GDM1 (cell line): ENCODE measurements at regions not wholly inside any gene's neighbourhood (a gene's known extent, or its start where the extent isn't known, plus 50 kb on each side); places are given as distances from the start of the nearest gene placed in this dataset.

Source experiments
- DNase-seq: peaks from one replicate; lab custom pipeline; 2025; lab: John Stamatoyannopoulos, UW

GRCh38 chr2:235303499-235304291, 190.1 kb upstream of the AGAP1 start:
- no peak for DNase-seq

DNA sequence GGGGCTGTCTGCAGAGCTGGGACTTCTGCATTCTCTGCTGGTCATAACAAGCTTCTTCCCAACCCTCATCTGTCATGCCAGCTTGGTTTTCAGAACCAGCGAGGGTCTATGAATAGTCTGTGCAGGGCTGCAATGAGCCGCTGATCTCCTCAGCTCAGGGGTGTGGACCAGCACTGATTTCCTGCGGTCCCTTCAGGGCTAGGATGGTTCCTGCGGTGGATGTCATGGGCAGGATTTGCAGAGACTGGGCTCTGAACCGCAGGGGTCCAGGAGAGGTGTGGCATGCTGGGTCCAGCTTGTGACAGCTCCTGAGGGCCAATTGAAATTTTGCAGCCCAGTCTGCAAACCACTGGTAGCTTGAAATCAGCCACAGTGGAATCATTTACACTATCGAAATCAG, 188.2 kb upstream of the AGAP1 start:
- no peak for DNase-seq

- DNase-seq, result no peak
Observed at GRCh38 chr2:235311044-235311443, 182.8 kb upstream of the AGAP1 start.

DNA sequence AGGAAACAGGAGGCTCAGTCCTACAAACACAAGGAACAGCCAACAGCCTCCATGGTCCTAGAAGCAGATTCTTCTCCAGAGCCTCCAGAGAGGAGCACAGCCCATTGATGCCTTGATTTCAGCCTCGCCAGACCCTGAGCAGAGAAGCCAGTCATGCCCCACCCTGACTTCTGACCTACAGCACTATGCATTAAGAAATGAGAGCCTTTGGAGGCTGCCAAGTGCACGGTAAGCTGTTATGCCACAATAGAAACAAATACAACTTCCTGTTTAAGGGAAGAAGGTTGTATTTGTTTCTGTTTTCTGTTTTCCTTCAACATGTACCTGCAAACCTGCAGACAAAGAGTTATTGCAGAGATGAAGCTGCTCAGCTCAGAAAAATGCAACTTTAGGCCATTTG, 181.3 kb upstream of the AGAP1 start:
- no peak for DNase-seq

DNA sequence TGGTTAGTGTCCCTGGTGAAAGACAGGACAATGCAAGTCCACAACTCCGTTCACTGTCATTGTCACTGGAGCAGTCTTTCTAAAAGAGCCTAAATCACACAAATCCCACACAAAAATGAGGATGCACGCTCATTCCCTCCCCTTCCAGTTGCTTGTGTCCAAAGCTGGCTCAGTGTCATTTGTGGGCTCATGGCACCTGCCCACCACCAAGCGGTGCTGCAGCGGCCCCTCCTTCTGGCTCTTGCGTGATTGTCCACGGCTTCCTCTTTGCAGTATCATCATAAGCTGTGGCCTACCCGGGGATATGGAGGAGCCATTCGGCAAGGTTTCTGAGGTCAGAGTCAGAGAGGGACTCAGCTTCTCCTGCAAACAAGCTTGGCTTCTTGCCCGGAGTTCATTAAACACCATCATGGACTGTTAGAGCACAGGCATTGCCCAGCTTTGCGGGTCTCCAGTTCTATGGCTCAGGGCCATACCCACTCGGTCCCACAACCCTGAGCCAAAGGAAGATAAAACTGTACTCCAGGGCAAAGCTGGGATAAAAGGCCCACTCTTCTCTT, 179.4 kb upstream of the AGAP1 start:
- no peak for DNase-seq

DNA sequence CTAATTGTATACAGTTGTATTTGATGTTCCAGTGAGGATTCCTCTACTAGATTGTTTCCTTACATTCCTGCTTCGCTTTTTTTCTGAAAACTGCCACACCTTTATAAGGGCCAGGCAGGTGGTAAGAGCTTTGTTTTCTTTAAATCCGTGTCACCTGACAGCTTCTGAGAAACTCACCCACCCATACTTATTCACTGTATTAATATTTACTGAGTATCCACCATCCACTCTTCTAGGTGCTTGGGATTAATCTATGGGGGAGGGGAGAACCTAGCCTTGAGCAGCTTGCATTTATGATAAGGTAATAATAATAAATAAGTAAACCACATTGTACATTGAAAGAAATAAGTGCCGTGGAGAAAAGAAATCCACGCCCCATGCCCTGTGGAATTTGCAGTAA, 174.7 kb upstream of the AGAP1 start:
- DNase-seq, result no peak

GRCh38 chr2:235320326-235320725, 173.5 kb upstream of the AGAP1 start:
- DNase-seq, result no peak

GRCh38 chr2:235324324-235324723, 169.5 kb upstream of the AGAP1 start:
- DNase-seq, result no peak

GRCh38 chr2:235325151-235325550, 168.7 kb upstream of the AGAP1 start:
- DNase-seq, result no peak

- no peak for DNase-seq
Observed at GRCh38 chr2:235328991-235329390, 164.9 kb upstream of the AGAP1 start.

GRCh38 chr2:235330775-235331451, 162.9 kb upstream of the AGAP1 start:
- no peak for DNase-seq

DNA sequence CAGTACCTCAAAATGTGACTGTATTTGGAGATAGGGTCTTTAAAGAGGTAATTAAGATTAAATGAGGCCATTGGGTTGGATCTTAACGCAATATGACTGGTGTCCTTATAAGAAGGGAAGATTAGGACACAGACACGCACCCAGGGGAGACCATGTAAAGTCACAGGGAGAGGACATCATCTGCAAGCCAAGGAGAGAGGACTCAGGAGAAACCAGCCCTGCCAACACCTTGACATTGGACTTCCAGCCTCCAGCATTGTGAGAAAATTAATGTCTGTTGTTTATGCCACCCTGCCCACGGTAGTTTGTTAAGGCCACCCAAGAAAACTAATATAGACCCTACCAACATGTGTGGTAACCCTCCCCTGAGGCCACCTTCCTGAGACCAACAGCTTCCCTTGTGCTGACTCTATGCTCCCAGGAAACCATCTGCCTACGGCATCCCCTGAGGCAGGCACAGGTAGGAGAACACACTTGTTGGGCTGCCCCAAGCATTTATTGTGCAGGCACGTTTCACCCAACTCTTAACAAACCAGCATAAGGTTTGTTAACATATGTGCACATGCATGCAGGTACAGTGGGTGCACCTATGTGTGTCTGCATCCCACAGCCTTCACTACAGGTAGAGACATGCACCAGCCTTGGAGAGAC, 161.5 kb upstream of the AGAP1 start:
- DNase-seq, result no peak

DNA sequence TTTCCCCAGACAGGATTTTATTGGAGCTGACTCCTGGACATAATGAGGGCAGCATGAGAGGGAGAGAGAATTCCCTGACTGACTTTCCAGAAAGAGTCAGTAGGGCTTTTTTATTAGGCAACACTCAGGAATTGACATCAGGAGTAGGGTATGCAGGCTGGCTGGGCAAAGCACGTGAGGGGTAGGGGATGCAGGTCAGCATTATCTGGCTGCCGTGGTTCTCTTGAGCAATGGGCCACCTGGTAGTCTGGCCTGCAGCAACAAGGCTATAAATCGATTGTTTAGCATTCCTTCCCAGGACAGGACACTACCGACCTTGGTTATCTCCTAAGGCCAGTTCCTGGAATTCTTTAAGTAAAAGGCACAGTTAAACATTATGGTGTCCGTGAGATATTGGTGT, 160.8 kb upstream of the AGAP1 start:
- DNase-seq, result no peak

- DNase-seq, result no peak
Observed at GRCh38 chr2:235334179-235334578, 159.7 kb upstream of the AGAP1 start.

GRCh38 chr2:235343156-235343774, 150.6 kb upstream of the AGAP1 start:
- DNase-seq, result no peak

- DNase-seq, result no peak
Observed at GRCh38 chr2:235343869-235344268, 150.0 kb upstream of the AGAP1 start.

DNA sequence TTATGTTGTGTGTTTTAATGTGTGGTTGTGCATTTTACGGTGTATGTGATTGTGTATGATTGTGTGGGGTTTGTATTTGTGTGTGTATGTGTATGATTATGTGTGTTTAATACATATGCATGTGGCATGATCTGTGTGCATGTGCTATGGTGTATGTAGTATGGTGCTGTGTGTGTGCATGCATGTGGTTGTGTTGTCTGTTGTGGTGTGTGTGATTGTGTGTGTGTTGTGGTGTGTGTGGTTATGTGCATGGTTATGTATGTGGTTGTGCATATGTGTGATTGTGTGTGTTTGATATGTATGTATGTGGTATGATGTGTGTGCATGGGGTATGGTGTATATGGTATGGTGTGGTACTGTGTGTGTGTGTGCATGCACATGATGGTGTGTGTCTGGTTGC, 148.1 kb upstream of the AGAP1 start:
- DNase-seq, result no peak

DNA sequence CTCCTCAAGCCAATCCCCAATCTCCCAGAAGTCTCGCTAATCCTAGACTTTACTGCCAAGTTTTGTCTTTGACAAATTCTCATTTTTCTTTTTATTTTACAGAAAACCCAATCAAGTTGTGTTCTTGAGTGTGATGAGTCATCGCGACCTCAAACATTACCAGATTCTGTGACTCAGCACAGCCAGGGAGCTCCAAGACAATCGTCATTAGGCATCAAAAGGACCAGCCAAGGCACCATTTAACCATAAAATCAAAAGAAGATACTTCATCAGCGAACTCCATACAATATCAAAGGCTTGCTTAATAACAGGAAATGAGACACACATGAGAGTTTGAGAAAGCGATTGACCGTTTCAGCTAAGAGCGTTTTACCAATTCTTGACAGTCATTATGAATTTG, 146.2 kb upstream of the AGAP1 start:
- no peak for DNase-seq

DNA sequence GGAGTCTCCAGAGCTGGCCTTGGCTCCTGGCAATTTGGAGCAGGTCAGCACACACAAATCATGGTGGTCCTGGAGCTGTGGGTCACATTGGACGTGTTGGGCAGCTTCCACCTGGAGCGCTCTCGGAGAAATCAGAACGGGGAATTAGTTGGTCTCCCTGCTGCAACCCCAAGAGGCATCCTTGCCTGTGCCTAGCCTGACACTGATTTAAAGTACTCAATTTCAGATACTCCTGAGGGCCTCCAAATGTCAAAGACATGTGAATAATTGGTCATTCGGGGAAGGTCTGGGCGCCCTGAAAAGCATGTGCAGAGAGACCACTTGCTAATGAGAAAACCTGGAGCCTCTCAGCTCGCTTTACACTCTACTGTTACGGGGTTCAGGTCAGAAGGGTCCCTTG, 145.5 kb upstream of the AGAP1 start:
- no peak for DNase-seq

DNA sequence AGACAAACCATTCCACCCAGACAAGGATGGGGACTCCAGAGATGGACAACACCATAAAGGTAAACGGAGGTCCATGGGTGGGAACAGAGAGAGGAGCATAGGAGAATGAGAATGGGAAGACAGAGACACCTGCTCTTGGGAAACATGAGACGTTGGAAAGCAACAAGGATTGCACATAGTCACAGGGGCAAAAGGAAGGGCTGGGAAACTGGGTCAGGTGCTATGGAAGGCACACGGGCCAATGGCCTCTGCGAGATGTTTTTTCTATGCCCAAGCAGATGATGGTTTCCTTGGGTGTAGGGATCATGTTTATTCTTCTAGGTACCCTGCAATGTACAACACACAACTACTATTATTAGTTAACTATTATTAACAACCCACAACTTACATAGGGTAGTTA, 143.6 kb upstream of the AGAP1 start:
- DNase-seq, result no peak

GRCh38 chr2:235352541-235352940, 141.3 kb upstream of the AGAP1 start:
- no peak for DNase-seq

DNA sequence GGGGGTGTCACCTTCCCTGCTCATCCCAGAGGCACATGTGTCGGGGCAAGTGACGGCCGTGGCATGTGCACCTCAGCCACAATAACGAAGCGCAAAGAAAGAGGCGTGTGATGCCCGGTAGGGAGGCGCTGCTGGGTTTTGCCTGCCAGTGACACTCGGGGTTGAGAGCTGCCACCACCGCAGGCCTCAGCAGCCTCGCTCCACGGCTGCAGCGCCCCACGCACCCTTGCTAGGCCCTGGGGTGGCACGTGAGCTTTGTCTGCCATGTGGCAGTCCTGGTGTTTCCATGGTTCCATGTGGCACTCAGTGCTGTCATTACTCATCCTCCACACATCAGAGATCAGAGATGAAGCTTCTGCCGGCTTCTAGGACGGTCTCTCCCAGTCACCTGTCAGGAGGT, 136.0 kb upstream of the AGAP1 start:
- no peak for DNase-seq
